ENCODE measurements at regions not wholly inside any gene's neighbourhood (a gene's known extent, or its start where the extent isn't known, plus 50 kb on each side); places are given as distances from the start of the nearest gene placed in this dataset.

- no peak for TF ChIP-seq POLR2A (IDR thresholded peaks at IDR 0.05)
- no peak for TF ChIP-seq CTCF (IDR thresholded peaks at IDR 0.05)
These were observed 222.4 kb upstream of the ERCC4 start for GRCh38 chr16:13697568-13697967.
